ENCODE measurements at regions not wholly inside any gene's neighbourhood (a gene's known extent, or its start where the extent isn't known, plus 50 kb on each side); places are given as distances from the start of the nearest gene placed in this dataset.

GRCh38 chr7:96823274-96823673 lies 113.6 kb upstream of the SEM1 start:
- H3K9me3 Mint-ChIP-seq (ENCODE audit: unreplicated experiment), result no peaks in the 10 kb centered on the region
- POLR2A ChIA-PET, result no interaction called here

GRCh38 chr7:96824686-96825085 lies 115.0 kb upstream of the SEM1 start:
- intact Hi-C loops (cut with micrococcal nuclease; ENCODE audit: unreplicated experiment), result loop anchor here (5.0 kb wide), 1 partner anchor 328 kb away; no protein-coding TSS in a partner anchor
- CTCF ChIA-PET, result no interaction called here

More at GRCh38 chr7:96823274-96823673, 113.6 kb upstream of the SEM1 start:
- CTCF ChIA-PET, result no interaction called here
- DNase-seq, result no peak
- H3K36me3 ChIP-seq (ENCODE audit: control insufficient read depth, insufficient read depth, low read length), result no peaks in the 10 kb centered on the region
- BruUV-seq (replicated peaks), result no TSS peak
- no peaks in the 10 kb centered on the region for H3K4me1 ChIP-seq
- H3K4me1 Mint-ChIP-seq (ENCODE audit: low read depth, unreplicated experiment), result no peaks in the 10 kb centered on the region
- intact Hi-C loops (cut with micrococcal nuclease; ENCODE audit: unreplicated experiment), result loop anchor here (5.0 kb wide), 1 partner anchor 329 kb away; no protein-coding TSS in a partner anchor
- H3K36me3 Mint-ChIP-seq (ENCODE audit: insufficient read depth, unreplicated experiment), result no peaks in the 10 kb centered on the region
- no peak overlapping the region for H3K27ac Mint-ChIP-seq (ENCODE audit: unreplicated experiment)
- peaks cover 4% of the 10 kb centered on the region for H3K27me3 Mint-ChIP-seq (ENCODE audit: insufficient read depth, unreplicated experiment)
- H3K4me3 ChIP-seq (ENCODE audit: low read depth, low read length), result no peak overlapping the region
- H3K27me3 ChIP-seq (replicated peaks; ENCODE audit: control insufficient read depth, insufficient read depth, low read length), result no peaks in the 10 kb centered on the region
- H3K4me3 Mint-ChIP-seq (ENCODE audit: unreplicated experiment), result no peak overlapping the region
- TF ChIP-seq CTCF (IDR thresholded peaks at IDR 0.05; ENCODE audit: insufficient read depth in 1 of 2, low read depth in 1 of 2, low read length in 1 of 2, severe bottlenecking in 1 of 2, unreplicated experiment in 1 of 2), result no peak
- H3K9me3 ChIP-seq, result no peaks in the 10 kb centered on the region

GRCh38 chr7:96825285-96825684 lies 115.6 kb upstream of the SEM1 start:
- H3K4me3 Mint-ChIP-seq (ENCODE audit: unreplicated experiment), result no peak overlapping the region
- ChIA-PET POLR2A (no interaction called here), CTCF (no interaction called here)
- H3K4me3 ChIP-seq (ENCODE audit: low read depth, low read length), result no peak overlapping the region
- TF ChIP-seq CTCF (IDR thresholded peaks at IDR 0.05; ENCODE audit: insufficient read depth in 1 of 2, low read depth in 1 of 2, low read length in 1 of 2, severe bottlenecking in 1 of 2, unreplicated experiment in 1 of 2), result no peak
- no peaks in the 10 kb centered on the region for H3K36me3 Mint-ChIP-seq (ENCODE audit: insufficient read depth, unreplicated experiment)
- H3K27me3 Mint-ChIP-seq (ENCODE audit: insufficient read depth, unreplicated experiment), result peaks cover 4% of the 10 kb centered on the region
- no peaks in the 10 kb centered on the region for H3K9me3 Mint-ChIP-seq (ENCODE audit: unreplicated experiment)
- H3K27ac Mint-ChIP-seq (ENCODE audit: unreplicated experiment), result no peak overlapping the region
- no peaks in the 10 kb centered on the region for H3K9me3 ChIP-seq
- no peaks in the 10 kb centered on the region for H3K4me1 Mint-ChIP-seq (ENCODE audit: low read depth, unreplicated experiment)
- no TSS peak for BruUV-seq (replicated peaks)
- no peaks in the 10 kb centered on the region for H3K4me1 ChIP-seq
- intact Hi-C loops (cut with micrococcal nuclease; ENCODE audit: unreplicated experiment), result no loop called here
- no peaks in the 10 kb centered on the region for H3K27me3 ChIP-seq (replicated peaks; ENCODE audit: control insufficient read depth, insufficient read depth, low read length)
- DNase-seq, result no peak
- H3K36me3 ChIP-seq (ENCODE audit: control insufficient read depth, insufficient read depth, low read length), result no peaks in the 10 kb centered on the region

More at GRCh38 chr7:96824686-96825085, 115.0 kb upstream of the SEM1 start:
- Histone ChIP-seq H3K9me3 (no peaks in the 10 kb centered on the region), H3K4me1 (no peaks in the 10 kb centered on the region), H3K27me3 (replicated peaks; ENCODE audit: control insufficient read depth, insufficient read depth, low read length) (no peaks in the 10 kb centered on the region), H3K36me3 (ENCODE audit: control insufficient read depth, insufficient read depth, low read length) (no peaks in the 10 kb centered on the region), H3K4me3 (ENCODE audit: low read depth, low read length) (no peak overlapping the region)
- Mint-ChIP-seq H3K4me3 (ENCODE audit: unreplicated experiment) (no peak overlapping the region), H3K9me3 (ENCODE audit: unreplicated experiment) (no peaks in the 10 kb centered on the region), H3K27ac (ENCODE audit: unreplicated experiment) (no peak overlapping the region), H3K36me3 (ENCODE audit: insufficient read depth, unreplicated experiment) (no peaks in the 10 kb centered on the region), H3K27me3 (ENCODE audit: insufficient read depth, unreplicated experiment) (peaks cover 4% of the 10 kb centered on the region), H3K4me1 (ENCODE audit: low read depth, unreplicated experiment) (no peaks in the 10 kb centered on the region)
- POLR2A ChIA-PET, result no interaction called here
- TF ChIP-seq CTCF (IDR thresholded peaks at IDR 0.05; ENCODE audit: insufficient read depth in 1 of 2, low read depth in 1 of 2, low read length in 1 of 2, severe bottlenecking in 1 of 2, unreplicated experiment in 1 of 2), result no peak
- no peak for DNase-seq
- BruUV-seq (replicated peaks), result no TSS peak
